PC-9 (cell line): ENCODE measurements at regions not wholly inside any gene's neighbourhood (a gene's known extent, or its start where the extent isn't known, plus 50 kb on each side); places are given as distances from the start of the nearest gene placed in this dataset.

Experiments
- BruUV-seq: library from RNA; stranded (reverse); fragments of 400-500 nt; replicated peaks from 2 replicates; lab custom pipeline; 2021; lab: Mats Ljungman, UMichigan
- CTCF ChIA-PET: fragments of 300-600 bp; sonication (Branson Sonifier 250); formaldehyde crosslinking; loops from one replicate; lab custom pipeline; 2022; ENCODE audit warnings: antibody characterized with exemption; lab: Charles Lee
- POLR2A ChIA-PET: fragments of 300-600 bp; sonication (Branson Sonifier 250); formaldehyde crosslinking; loops from one replicate; lab custom pipeline; 2022; ENCODE audit warnings: antibody characterized with exemption; ENCODE audit not compliant: unreplicated experiment; lab: Charles Lee
- DNase-seq, 2 experiments: peaks; one replicate each; pipeline versions ENCODE4 v3.0.0 to v3.0.0-alpha.2; 2015 to 2022; ENCODE audit warnings: mixed read lengths in 1 of 2
- H2AFZ ChIP-seq: fragments of 200-600 bp; sonication (generic); 2 replicates; pipeline ENCODE4 v1.8.1; 2017; ENCODE audit warnings: antibody characterized with exemption
- H3F3A ChIP-seq: fragments of 200-600 bp; sonication (generic); 2 replicates; pipeline ENCODE4 v1.8.1; 2017; ENCODE audit warnings: antibody characterized with exemption, mild to moderate bottlenecking, low read depth; ENCODE audit not compliant: insufficient read depth
- H3K27ac ChIP-seq: fragments of 200-600 bp; sonication (generic); 2 replicates; pipeline ENCODE4 v1.6.1; 2016; ENCODE audit warnings: mixed run types
- H3K27me3 ChIP-seq: fragments of 200-600 bp; sonication (generic); 2 replicates; pipeline ENCODE4 v1.6.1; 2016; ENCODE audit warnings: low read depth, mixed run types; ENCODE audit not compliant: insufficient read depth
- H3K36me3 ChIP-seq: fragments of 200-600 bp; sonication (generic); 2 replicates; pipeline ENCODE4 v1.6.1; 2016; ENCODE audit warnings: low read depth, mixed run types
- H3K4me1 ChIP-seq: fragments of 200-600 bp; sonication (generic); replicated peaks from 2 replicates; pipeline ENCODE4 v1.6.1; 2016; ENCODE audit warnings: mixed run types; ENCODE audit not compliant: insufficient read depth
- H3K4me2 ChIP-seq: fragments of 200-600 bp; sonication (generic); 2 replicates; pipeline ENCODE4 v1.6.1; 2017; ENCODE audit warnings: mixed run types
- H3K4me3 ChIP-seq: fragments of 200-600 bp; sonication (generic); 2 replicates; pipeline ENCODE4 v1.6.1; 2016; ENCODE audit warnings: mixed run types
- H3K79me2 ChIP-seq: fragments of 200-600 bp; sonication (generic); 2 replicates; pipeline ENCODE4 v1.6.1; 2017; ENCODE audit warnings: low read depth, mixed run types
- H3K9me2 ChIP-seq: fragments of 200-600 bp; sonication (generic); 2 replicates; pipeline ENCODE4 v1.8.1; 2017; ENCODE audit warnings: mild to moderate bottlenecking; ENCODE audit not compliant: insufficient read depth
- H3K9me3 ChIP-seq: fragments of 200-600 bp; sonication (generic); 2 replicates; pipeline ENCODE4 v1.8.1; 2016; ENCODE audit warnings: low read depth; ENCODE audit not compliant: insufficient read depth
- H4K20me1 ChIP-seq: fragments of 200-600 bp; sonication (generic); 2 replicates; pipeline ENCODE4 v1.8.1; 2017; ENCODE audit not compliant: insufficient read depth
- CTCF ChIP-seq: fragments of 200-600 bp; sonication (generic); conservative IDR thresholded peaks from 2 replicates; pipeline ENCODE4 v1.6.1; 2017; ENCODE audit warnings: mixed run types, antibody characterized with exemption, mild to moderate bottlenecking, moderate library complexity
- EZH2 ChIP-seq: fragments of 200-600 bp; sonication (generic); IDR thresholded peaks from 2 replicates; pipeline ENCODE4 v1.8.0; 2017; ENCODE audit warnings: antibody characterized with exemption, low read depth
- intact Hi-C: fragments of 100-400 bp; cut with micrococcal nuclease; formaldehyde crosslinking; loops from one replicate; pipeline ENCODE4 v1.10.0; 2022; ENCODE audit not compliant: unreplicated experiment

DNA sequence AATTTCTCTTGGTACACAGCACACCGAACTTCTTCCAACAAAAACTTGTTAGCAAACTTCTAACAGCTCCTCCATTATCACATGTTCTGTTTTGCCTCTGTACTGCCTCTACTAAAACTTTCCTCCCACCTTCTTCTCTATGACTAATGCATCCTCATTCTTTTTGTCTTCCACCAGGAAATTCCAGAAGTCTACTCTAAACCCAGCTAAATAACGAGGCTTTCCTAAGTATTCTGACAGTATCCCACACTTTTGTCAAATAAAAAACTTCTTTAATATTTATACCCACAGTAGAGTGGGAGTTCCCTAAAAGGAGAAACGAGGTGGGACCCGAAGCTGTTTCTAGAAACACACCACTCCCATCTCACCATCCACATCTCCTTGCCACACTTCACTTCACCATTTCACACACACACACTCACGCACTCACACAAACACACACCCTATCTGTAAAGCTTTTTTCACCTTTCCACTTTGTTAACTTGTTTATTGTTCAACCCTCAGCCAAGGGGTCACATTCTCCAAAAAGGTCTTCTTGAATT, 280.3 kb downstream of the ARAP2 start:
- BruUV-seq: no TSS peak
- ChIA-PET POLR2A (no interaction called here), CTCF (no interaction called here)
- intact Hi-C loops: no loop called here
- H3K27ac ChIP-seq: no peak overlapping the region
- H3K27me3 ChIP-seq: no peaks in the 10 kb centered on the region
- H3K4me3 ChIP-seq: no peak overlapping the region
- H3K9me3 ChIP-seq: no peaks in the 10 kb centered on the region
- no peaks in the 10 kb centered on the region for H3K79me2 ChIP-seq
- no peaks in the 10 kb centered on the region for H4K20me1 ChIP-seq
- no peaks in the 10 kb centered on the region for H3K4me1 ChIP-seq
- DNase-seq: no peak
- H2AFZ ChIP-seq: peak overlapping the region; percentile 64; the same call in 1 of the 2 replicates
- H3K4me2 ChIP-seq: no peak overlapping the region
- H3F3A ChIP-seq: no peaks in the 10 kb centered on the region
- H3K9me2 ChIP-seq: no peaks in the 10 kb centered on the region; the same call in 1 of the 2 replicates
- H3K36me3 ChIP-seq: no peaks in the 10 kb centered on the region
- TF ChIP-seq EZH2 (no peak), CTCF (no peak)

- H3K4me2 ChIP-seq: no peak overlapping the region
- TF ChIP-seq CTCF (no peak), EZH2 (no peak)
Observed at GRCh38 chr4:35965300-35965699, 279.0 kb downstream of the ARAP2 start.

DNA sequence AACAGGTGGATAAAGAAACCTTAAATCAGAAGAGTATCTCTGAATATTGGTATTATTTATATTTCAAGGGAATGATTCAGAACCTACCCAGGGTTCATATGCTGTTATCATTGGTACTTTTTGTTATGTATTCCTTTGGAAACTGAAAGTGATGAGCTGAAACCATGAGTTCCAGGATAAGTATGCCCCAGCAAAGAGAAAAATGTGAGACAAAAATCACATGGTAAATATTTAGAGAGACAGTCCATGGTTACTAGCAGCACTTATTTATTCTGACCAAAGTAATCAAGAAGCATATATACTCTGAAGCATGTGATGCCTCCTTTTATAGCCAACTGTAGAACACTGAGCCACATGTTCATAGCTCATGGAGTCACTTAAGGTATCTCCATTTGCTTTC, 277.7 kb downstream of the ARAP2 start:
- Histone ChIP-seq H4K20me1 (no peaks in the 10 kb centered on the region), H3K36me3 (no peaks in the 10 kb centered on the region), H3K27me3 (no peaks in the 10 kb centered on the region), H3F3A (no peaks in the 10 kb centered on the region), H3K9me3 (no peaks in the 10 kb centered on the region), H3K4me2 (no peak overlapping the region), H3K9me2 (no peaks in the 10 kb centered on the region; the same call in 1 of the 2 replicates), H3K4me3 (no peak overlapping the region), H3K79me2 (no peaks in the 10 kb centered on the region), H3K4me1 (no peaks in the 10 kb centered on the region), H2AFZ (no peak overlapping the region), H3K27ac (no peak overlapping the region)
- no peak for TF ChIP-seq EZH2
- TF ChIP-seq CTCF: no peak
- no peak for DNase-seq
- CTCF ChIA-PET: no interaction called here
- BruUV-seq: no TSS peak
- intact Hi-C loops: no loop called here
- POLR2A ChIA-PET: no interaction called here

More at GRCh38 chr4:35965300-35965699, 279.0 kb downstream of the ARAP2 start:
- H3K4me3 ChIP-seq: no peak overlapping the region
- DNase-seq: no peak
- H3K9me2 ChIP-seq: no peaks in the 10 kb centered on the region; the same call in 1 of the 2 replicates
- no peaks in the 10 kb centered on the region for H3K36me3 ChIP-seq
- no peaks in the 10 kb centered on the region for H3K27me3 ChIP-seq
- ChIA-PET CTCF (no interaction called here), POLR2A (no interaction called here)
- H3K27ac ChIP-seq: no peak overlapping the region
- no TSS peak for BruUV-seq
- H3K79me2 ChIP-seq: no peaks in the 10 kb centered on the region
- H3K9me3 ChIP-seq: no peaks in the 10 kb centered on the region
- no peaks in the 10 kb centered on the region for H4K20me1 ChIP-seq
- H3K4me1 ChIP-seq: no peaks in the 10 kb centered on the region
- H2AFZ ChIP-seq: no peak overlapping the region
- intact Hi-C loops: no loop called here
- H3F3A ChIP-seq: no peaks in the 10 kb centered on the region
